G401 (cell line): ENCODE measurements at regions not wholly inside any gene's neighbourhood (a gene's known extent, or its start where the extent isn't known, plus 50 kb on each side); places are given as distances from the start of the nearest gene placed in this dataset.
"Not testable (repeated sequence)": the region's sequence is repeated elsewhere in the genome, so short reads cannot be mapped to it uniquely, and the experiment has no call there.

Experiments used
- DNase-seq: peaks from one replicate; pipeline ENCODE4 v3.0.0-alpha.2; 2015; ENCODE audit warnings: low spot score
- in situ Hi-C: cut with HindIII; loops from 2 replicates; pipeline ENCODE4 v1.10.0; 2016; ENCODE audit warnings: low sequenced_read_pairs, mixed read lengths

GRCh38 chr15:66968806-66969596 lies 96.4 kb upstream of the SMAD3 start:
- DNase-seq = no peak
- in situ Hi-C loops = no loop called here

- in situ Hi-C loops, DNase-seq: not testable (repeated sequence)
Measured at GRCh38 chr15:66974131-66974530, 91.3 kb upstream of the SMAD3 start.

GRCh38 chr15:66976106-66976640 lies 89.2 kb upstream of the SMAD3 start:
- DNase-seq = not testable (repeated sequence)

GRCh38 chr15:66980326-66980725 lies 85.1 kb upstream of the SMAD3 start:
- in situ Hi-C loops, DNase-seq: not testable (repeated sequence)

More at GRCh38 chr15:66976106-66976640, 89.2 kb upstream of the SMAD3 start:
- in situ Hi-C loops = not testable (repeated sequence)

- no peak for DNase-seq
- in situ Hi-C loops = no loop called here
Measured at GRCh38 chr15:66981771-66982170, 83.6 kb upstream of the SMAD3 start.

- DNase-seq = no peak
- in situ Hi-C loops = no loop called here
Measured at GRCh38 chr15:66982250-66982649, 83.2 kb upstream of the SMAD3 start.

- in situ Hi-C loops = no loop called here
- DNase-seq = no peak
Measured at GRCh38 chr15:66982816-66983215, 82.6 kb upstream of the SMAD3 start.

- no peak for DNase-seq
- in situ Hi-C loops = no loop called here
Measured at GRCh38 chr15:66985653-66986052, 79.7 kb upstream of the SMAD3 start.

GRCh38 chr15:66986951-66987350 lies 78.5 kb upstream of the SMAD3 start:
- in situ Hi-C loops = no loop called here
- peak; percentile 1 for DNase-seq

- in situ Hi-C loops = no loop called here
- DNase-seq = no peak
Measured at GRCh38 chr15:66993090-66993489, 72.3 kb upstream of the SMAD3 start.

GRCh38 chr15:66993874-66994696 lies 71.3 kb upstream of the SMAD3 start:
- in situ Hi-C loops = no loop called here

GRCh38 chr15:66994927-66995656 lies 70.3 kb upstream of the SMAD3 start:
- DNase-seq = no peak
- in situ Hi-C loops = no loop called here

More at GRCh38 chr15:66993874-66994696, 71.3 kb upstream of the SMAD3 start:
- no peak for DNase-seq

- in situ Hi-C loops = no loop called here
- no peak for DNase-seq
Measured at GRCh38 chr15:66996094-66996493, 69.3 kb upstream of the SMAD3 start.

GRCh38 chr15:66997212-66997611 lies 68.2 kb upstream of the SMAD3 start:
- no peak for DNase-seq
- in situ Hi-C loops = no loop called here

GRCh38 chr15:66998234-66998633 lies 67.2 kb upstream of the SMAD3 start:
- DNase-seq, in situ Hi-C loops: not testable (repeated sequence)

- in situ Hi-C loops = no loop called here
- DNase-seq = no peak
Measured at GRCh38 chr15:66999046-66999968, 66.1 kb upstream of the SMAD3 start.

GRCh38 chr15:67000896-67001295 lies 64.5 kb upstream of the SMAD3 start:
- in situ Hi-C loops = no loop called here

GRCh38 chr15:67002368-67002767 lies 63.0 kb upstream of the SMAD3 start:
- in situ Hi-C loops = no loop called here

More at GRCh38 chr15:67000896-67001295, 64.5 kb upstream of the SMAD3 start:
- DNase-seq = no peak

More at GRCh38 chr15:67002368-67002767, 63.0 kb upstream of the SMAD3 start:
- DNase-seq = no peak
